HCT116 (cell line): ENCODE measurements at regions not wholly inside any gene's neighbourhood (a gene's known extent, or its start where the extent isn't known, plus 50 kb on each side); places are given as distances from the start of the nearest gene placed in this dataset.

ENCODE experiments used
- ATAC-seq: fragments of 200-7000 bp; cut with Tn5 transposase; 2 replicates; pipeline ENCODE4 v1.9.1; 2020; ENCODE audit warnings: mild to moderate bottlenecking, moderate library complexity
- BruUV-seq: library from RNA; stranded (reverse); fragments of 400-500 nt; replicated peaks from 2 replicates; lab custom pipeline; 2021; lab: Mats Ljungman, UMichigan
- CTCF ChIA-PET: fragments of 300-600 bp; sonication (Branson Sonifier 250); formaldehyde crosslinking; loops from one replicate; lab custom pipeline; 2021; ENCODE audit warnings: antibody characterized with exemption; lab: Charles Lee
- POLR2A ChIA-PET: fragments of 300-600, 350-600 bp; sonication (Branson Sonifier 250); formaldehyde crosslinking; loops from one replicate; lab custom pipeline; 2021; ENCODE audit warnings: antibody characterized with exemption; lab: Charles Lee
- RAD21 ChIA-PET, 2 experiments: fragments of 300-600 bp; sonication (Branson Sonifier 250); formaldehyde crosslinking; loops; one replicate each; lab custom pipeline; 2023; ENCODE audit warnings: low total read pairs in 2 of 2; ENCODE audit not compliant: uncharacterized antibody in 2 of 2, unreplicated experiment in 2 of 2, low non-redundant PET in 1 of 2; lab: Charles Lee
- DNase-seq: peaks from one replicate; pipeline ENCODE4 v3.0.0-alpha.2; 2010; ENCODE audit warnings: low read depth, low spot score
- H2AFZ ChIP-seq: fragments of 200-600 bp; shearing (Covaris generic), sonication (generic); 2 replicates; pipeline ENCODE4 v1.6.1; 2017; ENCODE audit warnings: low read depth, mixed run types, mixed read lengths, antibody characterized with exemption, low read length; ENCODE audit not compliant: poor library complexity, severe bottlenecking
- H3K27ac ChIP-seq: 2 replicates; pipeline ENCODE4 v1.5.1; 2012; ENCODE audit warnings: low read depth, low read length
- H3K27me3 ChIP-seq: fragments of 200-600 bp; sonication (generic); 2 replicates; pipeline ENCODE4 v1.6.1; 2016; ENCODE audit warnings: mixed run types, low read length, mixed read lengths; ENCODE audit not compliant: insufficient read depth
- H3K36me3 ChIP-seq, 2 experiments: fragments of 200-500 bp in 1 of 2; fragments of 200-600 bp in 1 of 2; sonication (Bioruptor generic) in 1 of 2; sonication (generic) in 1 of 2; 2 replicates each; pipeline versions ENCODE4 v1.5.1 to v1.6.1; 2014 to 2016; ENCODE audit warnings: low read length in 2 of 2, inconsistent platforms in 1 of 2, mixed read lengths in 1 of 2, mixed run types in 1 of 2; ENCODE audit not compliant: insufficient read depth in 2 of 2, control insufficient read depth in 1 of 2
- H3K4me1 ChIP-seq, 2 experiments: fragments of 200-600 bp in 1 of 2; sonication (generic) in 1 of 2; 2 replicates each; pipeline versions ENCODE4 v1.5.1 to v1.6.1; 2012 to 2017; ENCODE audit warnings: low read length in 2 of 2, inconsistent platforms in 1 of 2, mild to moderate bottlenecking in 1 of 2, mixed read lengths in 1 of 2, mixed run types in 1 of 2, moderate library complexity in 1 of 2; ENCODE audit not compliant: insufficient read depth in 2 of 2, control insufficient read depth in 1 of 2
- H3K4me2 ChIP-seq: fragments of 200-600 bp; sonication (generic); 2 replicates; pipeline ENCODE4 v1.6.1; 2017; ENCODE audit warnings: mixed run types, low read length, mixed read lengths
- H3K4me3 ChIP-seq, 2 experiments: fragments of 200-600 bp in 1 of 2; sonication (generic) in 1 of 2; replicated peaks in 1 of 2; 2 replicates each; pipeline ENCODE4 v1.5.1; 2011 to 2016; ENCODE audit warnings: low read length in 2 of 2, control low read depth in 1 of 2, low read depth in 1 of 2, mild to moderate bottlenecking in 1 of 2, mixed read lengths in 1 of 2, mixed run types in 1 of 2
- H3K79me2 ChIP-seq: fragments of 200-600 bp; sonication (generic); 2 replicates; pipeline ENCODE4 v1.6.1; 2017; ENCODE audit warnings: mild to moderate bottlenecking, mixed run types, low read length, moderate library complexity, mixed read lengths; ENCODE audit not compliant: insufficient read depth
- H3K9ac ChIP-seq: fragments of 200-600 bp; sonication (generic); 2 replicates; pipeline ENCODE4 v1.6.1; 2016; ENCODE audit warnings: low read length, mixed read lengths
- H3K9me2 ChIP-seq: fragments of 200-600 bp; sonication (generic), shearing (Covaris generic); 2 replicates; pipeline ENCODE4 v1.6.1; 2017; ENCODE audit warnings: mixed run types, mild to moderate bottlenecking, moderate library complexity; ENCODE audit not compliant: insufficient read depth
- H3K9me3 ChIP-seq, 2 experiments: fragments of 200-500 bp in 1 of 2; fragments of 200-600 bp in 1 of 2; sonication (Bioruptor generic) in 1 of 2; sonication (generic) in 1 of 2; 2 replicates each; pipeline ENCODE4 v1.6.1; 2014 to 2017; ENCODE audit warnings: low read length in 2 of 2, mixed read lengths in 2 of 2, inconsistent platforms in 1 of 2, low read depth in 1 of 2, mild to moderate bottlenecking in 1 of 2, mixed run types in 1 of 2, moderate library complexity in 1 of 2; ENCODE audit not compliant: control insufficient read depth in 1 of 2, insufficient read depth in 1 of 2
- H4K20me1 ChIP-seq: fragments of 200-600 bp; sonication (generic), shearing (Covaris generic); 2 replicates; pipeline ENCODE4 v1.6.1; 2017; ENCODE audit warnings: mixed run types, mild to moderate bottlenecking, moderate library complexity; ENCODE audit not compliant: insufficient read depth
- CBX3 ChIP-seq: IDR thresholded peaks from 2 replicates; pipeline ENCODE4 v1.6.1; 2012; ENCODE audit warnings: low read depth
- CEBPB ChIP-seq: IDR thresholded peaks from 2 replicates; pipeline ENCODE4 v1.6.1; 2012; ENCODE audit warnings: low read depth
- EGR1 ChIP-seq: IDR thresholded peaks from 2 replicates; pipeline ENCODE4 v1.6.1; 2012; ENCODE audit warnings: low read depth
- EZH2 ChIP-seq: fragments of 200-600 bp; sonication (generic); IDR thresholded peaks from 2 replicates; pipeline ENCODE4 v1.6.1; 2017; ENCODE audit warnings: antibody characterized with exemption, mixed run types
- EZH2phosphoT487 ChIP-seq: fragments of 200-600 bp; IDR thresholded peaks from 2 replicates; pipeline ENCODE4 v1.6.1; 2018; ENCODE audit warnings: antibody characterized with exemption, borderline replicate concordance
- FOSL1 ChIP-seq: IDR thresholded peaks from 2 replicates; pipeline ENCODE4 v1.6.1; 2012; ENCODE audit warnings: low read depth
- POLR2A ChIP-seq: IDR thresholded peaks from 2 replicates; pipeline ENCODE4 v1.7.0; 2011; ENCODE audit warnings: borderline replicate concordance; ENCODE audit not compliant: insufficient read depth, insufficient read length; ENCODE audit errors: extremely low read depth
- SIN3A ChIP-seq: IDR thresholded peaks from 2 replicates; pipeline ENCODE4 v1.6.1; 2012; ENCODE audit warnings: low read depth
- SP1 ChIP-seq: IDR thresholded peaks from 2 replicates; pipeline ENCODE4 v1.6.1; 2012; ENCODE audit warnings: low read depth
- YY1 ChIP-seq: IDR thresholded peaks from 2 replicates; pipeline ENCODE4 v1.6.1; 2011; ENCODE audit warnings: low read length, low read depth, moderate library complexity, mild to moderate bottlenecking; ENCODE audit not compliant: insufficient replicate concordance; ENCODE audit errors: extremely low read depth
- ZFX ChIP-seq: fragments of 450-650 bp; IDR thresholded peaks from 2 replicates; pipeline ENCODE4 v1.6.1; 2017
- ZNF274 ChIP-seq: fragments of 200-500 bp; sonication (Bioruptor generic); IDR thresholded peaks from 2 replicates; pipeline ENCODE4 v1.6.1; 2014; ENCODE audit warnings: mild to moderate bottlenecking, low read depth, low read length, inconsistent platforms
- intact Hi-C: fragments of 100-400 bp; cut with micrococcal nuclease; formaldehyde crosslinking; loops from 2 replicates; pipeline ENCODE4 v1.10.0; 2022
- TF ChIP-seq, protein P1 (sequence below): IDR thresholded peaks from 2 replicates; pipeline ENCODE4 v1.6.1; 2012
- TF ChIP-seq, protein P2 (sequence below), 3 experiments: fragments of 200-600 bp in 1 of 3; sonication (generic) in 1 of 3; IDR thresholded peaks in 2 of 3; conservative IDR thresholded peaks in 1 of 3; 2 replicates each; pipeline ENCODE4 v1.5.1; 2012 to 2017; ENCODE audit warnings: low read depth in 2 of 3, low read length in 2 of 3, antibody characterized with exemption in 1 of 3, borderline replicate concordance in 1 of 3, control low read depth in 1 of 3, mild to moderate bottlenecking in 1 of 3, mixed read lengths in 1 of 3, mixed run types in 1 of 3, moderate library complexity in 1 of 3; ENCODE audit not compliant: insufficient read depth in 1 of 3
- TF ChIP-seq, protein P3 (sequence below): IDR thresholded peaks from 2 replicates; pipeline ENCODE4 v1.6.1; 2012; ENCODE audit warnings: low read depth

GRCh38 chr7:7117935-7118586 is 64.3 kb upstream of the C1GALT1 start:
- ATAC-seq: no peak
- no peak overlapping the region for H3K4me2 ChIP-seq
- BruUV-seq: no TSS peak
- TF ChIP-seq, protein P1, sequence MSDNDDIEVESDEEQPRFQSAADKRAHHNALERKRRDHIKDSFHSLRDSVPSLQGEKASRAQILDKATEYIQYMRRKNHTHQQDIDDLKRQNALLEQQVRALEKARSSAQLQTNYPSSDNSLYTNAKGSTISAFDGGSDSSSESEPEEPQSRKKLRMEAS: no peak
- TF ChIP-seq EZH2phosphoT487 (no peak), EZH2 (no peak), ZFX (no peak), SP1 (no peak), SIN3A (no peak), ZNF274 (no peak), FOSL1 (no peak), YY1 (no peak), CEBPB (no peak), CBX3 (no peak), POLR2A (no peak), EGR1 (no peak)
- TF ChIP-seq, protein P2, sequence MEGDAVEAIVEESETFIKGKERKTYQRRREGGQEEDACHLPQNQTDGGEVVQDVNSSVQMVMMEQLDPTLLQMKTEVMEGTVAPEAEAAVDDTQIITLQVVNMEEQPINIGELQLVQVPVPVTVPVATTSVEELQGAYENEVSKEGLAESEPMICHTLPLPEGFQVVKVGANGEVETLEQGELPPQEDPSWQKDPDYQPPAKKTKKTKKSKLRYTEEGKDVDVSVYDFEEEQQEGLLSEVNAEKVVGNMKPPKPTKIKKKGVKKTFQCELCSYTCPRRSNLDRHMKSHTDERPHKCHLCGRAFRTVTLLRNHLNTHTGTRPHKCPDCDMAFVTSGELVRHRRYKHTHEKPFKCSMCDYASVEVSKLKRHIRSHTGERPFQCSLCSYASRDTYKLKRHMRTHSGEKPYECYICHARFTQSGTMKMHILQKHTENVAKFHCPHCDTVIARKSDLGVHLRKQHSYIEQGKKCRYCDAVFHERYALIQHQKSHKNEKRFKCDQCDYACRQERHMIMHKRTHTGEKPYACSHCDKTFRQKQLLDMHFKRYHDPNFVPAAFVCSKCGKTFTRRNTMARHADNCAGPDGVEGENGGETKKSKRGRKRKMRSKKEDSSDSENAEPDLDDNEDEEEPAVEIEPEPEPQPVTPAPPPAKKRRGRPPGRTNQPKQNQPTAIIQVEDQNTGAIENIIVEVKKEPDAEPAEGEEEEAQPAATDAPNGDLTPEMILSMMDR (IDR thresholded peaks at IDR 0.05 in 2 of 3, conservative IDR thresholded peaks at IDR 0.05 in 1 of 3; ENCODE audit: borderline replicate concordance in 1 of 3, insufficient read depth in 1 of 3, low read depth in 2 of 3, low read length in 2 of 3): no peak
- TF ChIP-seq, protein P3, sequence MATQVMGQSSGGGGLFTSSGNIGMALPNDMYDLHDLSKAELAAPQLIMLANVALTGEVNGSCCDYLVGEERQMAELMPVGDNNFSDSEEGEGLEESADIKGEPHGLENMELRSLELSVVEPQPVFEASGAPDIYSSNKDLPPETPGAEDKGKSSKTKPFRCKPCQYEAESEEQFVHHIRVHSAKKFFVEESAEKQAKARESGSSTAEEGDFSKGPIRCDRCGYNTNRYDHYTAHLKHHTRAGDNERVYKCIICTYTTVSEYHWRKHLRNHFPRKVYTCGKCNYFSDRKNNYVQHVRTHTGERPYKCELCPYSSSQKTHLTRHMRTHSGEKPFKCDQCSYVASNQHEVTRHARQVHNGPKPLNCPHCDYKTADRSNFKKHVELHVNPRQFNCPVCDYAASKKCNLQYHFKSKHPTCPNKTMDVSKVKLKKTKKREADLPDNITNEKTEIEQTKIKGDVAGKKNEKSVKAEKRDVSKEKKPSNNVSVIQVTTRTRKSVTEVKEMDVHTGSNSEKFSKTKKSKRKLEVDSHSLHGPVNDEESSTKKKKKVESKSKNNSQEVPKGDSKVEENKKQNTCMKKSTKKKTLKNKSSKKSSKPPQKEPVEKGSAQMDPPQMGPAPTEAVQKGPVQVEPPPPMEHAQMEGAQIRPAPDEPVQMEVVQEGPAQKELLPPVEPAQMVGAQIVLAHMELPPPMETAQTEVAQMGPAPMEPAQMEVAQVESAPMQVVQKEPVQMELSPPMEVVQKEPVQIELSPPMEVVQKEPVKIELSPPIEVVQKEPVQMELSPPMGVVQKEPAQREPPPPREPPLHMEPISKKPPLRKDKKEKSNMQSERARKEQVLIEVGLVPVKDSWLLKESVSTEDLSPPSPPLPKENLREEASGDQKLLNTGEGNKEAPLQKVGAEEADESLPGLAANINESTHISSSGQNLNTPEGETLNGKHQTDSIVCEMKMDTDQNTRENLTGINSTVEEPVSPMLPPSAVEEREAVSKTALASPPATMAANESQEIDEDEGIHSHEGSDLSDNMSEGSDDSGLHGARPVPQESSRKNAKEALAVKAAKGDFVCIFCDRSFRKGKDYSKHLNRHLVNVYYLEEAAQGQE: no peak
- TF ChIP-seq, all 23 proteins: peak for 0
- Histone ChIP-seq H4K20me1 (no peaks in the 10 kb centered on the region), H3K36me3 (no peaks in the 10 kb centered on the region), H3K9me3 (no peaks in the 10 kb centered on the region), H3K79me2 (no peaks in the 10 kb centered on the region), H3K27me3 (no peaks in the 10 kb centered on the region), H3K9ac (no peak overlapping the region), H3K4me1 (no peaks in the 10 kb centered on the region), H2AFZ (no peak overlapping the region), H3K9me2 (no peaks in the 10 kb centered on the region), H3K27ac (no peak overlapping the region), H3K4me3 (no peak overlapping the region)
- POLR2A ChIA-PET: no interaction called here
- RAD21 ChIA-PET: no interaction called here
- CTCF ChIA-PET: no interaction called here
- intact Hi-C loops: no loop called here
- no peak for DNase-seq
